ENCODE measurements at regions not wholly inside any gene's neighbourhood (a gene's known extent, or its start where the extent isn't known, plus 50 kb on each side); places are given as distances from the start of the nearest gene placed in this dataset.

GRCh38 chr4:8732092-8732491, 139.5 kb downstream of the CPZ start:
- DNase-seq (no peak), ATAC-seq (no peak)
- intact Hi-C loops (cut with DNase I), result no loop called here
- 66 to 82% (median 72%) methylated on average over 10 of the region's 10 CpGs for WGBS, 4 donors
- no peaks in the 10 kb centered on the region for H3K4me1 ChIP-seq
- H3K9me3 ChIP-seq, result peaks cover 0 to 20% (median 0%) of the 10 kb centered on the region in 12 donors
- TF ChIP-seq, protein P1, sequence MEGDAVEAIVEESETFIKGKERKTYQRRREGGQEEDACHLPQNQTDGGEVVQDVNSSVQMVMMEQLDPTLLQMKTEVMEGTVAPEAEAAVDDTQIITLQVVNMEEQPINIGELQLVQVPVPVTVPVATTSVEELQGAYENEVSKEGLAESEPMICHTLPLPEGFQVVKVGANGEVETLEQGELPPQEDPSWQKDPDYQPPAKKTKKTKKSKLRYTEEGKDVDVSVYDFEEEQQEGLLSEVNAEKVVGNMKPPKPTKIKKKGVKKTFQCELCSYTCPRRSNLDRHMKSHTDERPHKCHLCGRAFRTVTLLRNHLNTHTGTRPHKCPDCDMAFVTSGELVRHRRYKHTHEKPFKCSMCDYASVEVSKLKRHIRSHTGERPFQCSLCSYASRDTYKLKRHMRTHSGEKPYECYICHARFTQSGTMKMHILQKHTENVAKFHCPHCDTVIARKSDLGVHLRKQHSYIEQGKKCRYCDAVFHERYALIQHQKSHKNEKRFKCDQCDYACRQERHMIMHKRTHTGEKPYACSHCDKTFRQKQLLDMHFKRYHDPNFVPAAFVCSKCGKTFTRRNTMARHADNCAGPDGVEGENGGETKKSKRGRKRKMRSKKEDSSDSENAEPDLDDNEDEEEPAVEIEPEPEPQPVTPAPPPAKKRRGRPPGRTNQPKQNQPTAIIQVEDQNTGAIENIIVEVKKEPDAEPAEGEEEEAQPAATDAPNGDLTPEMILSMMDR (IDR thresholded peaks at IDR 0.05), result no peak
- no peak for TF ChIP-seq POLR2A (IDR thresholded peaks at IDR 0.05)
- no peak overlapping the region for H3K4me3 ChIP-seq
- no peaks in the 10 kb centered on the region for H3K36me3 ChIP-seq
- peaks cover 0 to 7% (median 0%) of the 10 kb centered on the region in 9 donors for H3K27me3 ChIP-seq
- no peak overlapping the region for H3K27ac ChIP-seq

- Histone ChIP-seq H3K27me3 (peaks cover 0 to 14% (median 0%) of the 10 kb centered on the region in 9 donors), H3K36me3 (no peaks in the 10 kb centered on the region), H3K9me3 (peaks cover 0 to 20% (median 0%) of the 10 kb centered on the region in 12 donors), H3K4me1 (no peaks in the 10 kb centered on the region), H3K27ac (no peak overlapping the region), H3K4me3 (no peak overlapping the region)
- WGBS, 4 donors, result 69 to 84% (median 77%) methylated on average over 3 to 6 of the region's 6 CpGs
- intact Hi-C loops (cut with DNase I), result no loop called here
- DNase-seq, result no peak
- no peak for TF ChIP-seq POLR2A (IDR thresholded peaks at IDR 0.05)
- TF ChIP-seq, protein P1 (IDR thresholded peaks at IDR 0.05), result no peak
- no peak for ATAC-seq
These were observed 138.8 kb downstream of the CPZ start for GRCh38 chr4:8731364-8731763.

DNA sequence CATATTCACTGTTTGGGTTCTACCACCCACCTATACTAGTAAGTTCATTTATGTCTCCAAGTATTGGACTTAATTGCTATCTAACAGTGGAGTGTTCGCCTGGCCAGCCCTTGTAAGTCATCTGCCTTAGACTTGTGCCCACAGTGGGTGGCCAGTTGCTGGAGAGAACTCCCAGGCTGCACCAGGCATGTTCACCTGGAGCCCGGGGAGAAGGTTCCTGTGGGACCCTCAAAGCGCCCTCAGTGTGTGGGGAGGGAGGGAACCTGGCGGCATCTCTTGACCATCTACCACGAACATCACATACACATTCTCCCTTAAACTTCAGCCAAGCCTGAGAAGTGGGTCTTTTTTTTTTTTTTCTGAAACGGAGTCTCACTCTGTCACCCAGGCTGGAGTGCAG, 138.1 kb downstream of the CPZ start:
- WGBS, 4 donors, result 86 to 88% (median 87%) methylated on average over 6 of the region's 6 CpGs
- Histone ChIP-seq H3K27me3 (peaks cover 0 to 17% (median 7%) of the 10 kb centered on the region in 9 donors), H3K36me3 (no peaks in the 10 kb centered on the region), H3K4me1 (no peaks in the 10 kb centered on the region), H3K9me3 (peaks cover 0 to 20% (median 0%) of the 10 kb centered on the region in 12 donors), H3K27ac (no peak overlapping the region), H3K4me3 (no peak overlapping the region)
- intact Hi-C loops (cut with DNase I), result no loop called here
- ATAC-seq (no peak), DNase-seq (no peak)
- TF ChIP-seq, protein P1 (IDR thresholded peaks at IDR 0.05), result no peak
- no peak for TF ChIP-seq POLR2A (IDR thresholded peaks at IDR 0.05)

- ATAC-seq, result no peak
- TF ChIP-seq, protein P1 (IDR thresholded peaks at IDR 0.05), result no peak
- TF ChIP-seq POLR2A (IDR thresholded peaks at IDR 0.05), result no peak
- H3K27ac ChIP-seq, result no peak overlapping the region
These were observed 137.6 kb downstream of the CPZ start for GRCh38 chr4:8730159-8730558.

More at GRCh38 chr4:8730159-8730558, 137.6 kb downstream of the CPZ start:
- peaks cover 0 to 20% (median 0%) of the 10 kb centered on the region in 12 donors for H3K9me3 ChIP-seq
- peak in 1 of 5 donors; percentile 8 for DNase-seq
- H3K4me1 ChIP-seq, result peaks cover 0 to 3% (median 0%) of the 10 kb centered on the region in 12 donors
- H3K4me3 ChIP-seq, result no peak overlapping the region
- 81 to 91% (median 85%) methylated on average over 9 of the region's 9 CpGs for WGBS, 4 donors
- intact Hi-C loops (cut with DNase I), result no loop called here
- H3K27me3 ChIP-seq, result peaks cover 0 to 22% (median 12%) of the 10 kb centered on the region in 9 donors
- no peaks in the 10 kb centered on the region for H3K36me3 ChIP-seq
